MCF 10A (cell line): ENCODE measurements at regions not wholly inside any gene's neighbourhood (a gene's known extent, or its start where the extent isn't known, plus 50 kb on each side); places are given as distances from the start of the nearest gene placed in this dataset.

Source experiments
- BruUV-seq: library from RNA; stranded (reverse); fragments of 400-500 nt; replicated peaks from 2 replicates; lab custom pipeline; 2021; lab: Mats Ljungman, UMichigan
- CTCF ChIA-PET: fragments of 300-600 bp; sonication (Branson Sonifier 250); formaldehyde crosslinking; extraction: SDS; loops from one replicate; lab custom pipeline; 2021; ENCODE audit warnings: antibody characterized with exemption, inconsistent platforms; lab: Yijun Ruan, JAX
- POLR2A ChIA-PET: fragments of 300-600, 350-650 bp; sonication (Branson Sonifier 250); formaldehyde crosslinking; extraction: SDS; loops from one replicate; lab custom pipeline; 2020; ENCODE audit warnings: antibody characterized with exemption, inconsistent platforms; lab: Yijun Ruan, JAX
- DNase-seq: peaks from one replicate; pipeline ENCODE4 v3.0.0-alpha.2; 2018; ENCODE audit not compliant: unreplicated experiment
- H3K27ac Mint-ChIP-seq: one replicate; pipeline ENCODE4 v1.8.0; 2022; ENCODE audit warnings: mild to moderate bottlenecking, low read depth, mixed read lengths; ENCODE audit not compliant: unreplicated experiment
- H3K27me3 Mint-ChIP-seq: one replicate; pipeline ENCODE4 v1.8.0; 2022; ENCODE audit warnings: mixed read lengths; ENCODE audit not compliant: insufficient read depth, unreplicated experiment
- H3K36me3 Mint-ChIP-seq: one replicate; pipeline ENCODE4 v1.8.0; 2022; ENCODE audit warnings: mild to moderate bottlenecking, moderate library complexity, mixed read lengths; ENCODE audit not compliant: insufficient read depth, unreplicated experiment
- H3K4me1 Mint-ChIP-seq: one replicate; pipeline ENCODE4 v1.8.0; 2022; ENCODE audit warnings: mixed read lengths; ENCODE audit not compliant: insufficient read depth, unreplicated experiment
- H3K4me3 Mint-ChIP-seq: one replicate; pipeline ENCODE4 v1.8.0; 2022; ENCODE audit warnings: mild to moderate bottlenecking, moderate library complexity, mixed read lengths; ENCODE audit not compliant: unreplicated experiment
- H3K9me3 Mint-ChIP-seq: one replicate; pipeline ENCODE4 v1.8.0; 2022; ENCODE audit warnings: mixed read lengths; ENCODE audit not compliant: unreplicated experiment
- intact Hi-C: fragments of 100-400 bp; cut with micrococcal nuclease; formaldehyde crosslinking; loops from 2 replicates; pipeline ENCODE4 v1.14.1; 2022
- TF ChIP-seq, protein P1 (sequence below): fragments of 200-600 bp; IDR thresholded peaks from one replicate; pipeline ENCODE4 v1.8.0; 2022; ENCODE audit warnings: antibody characterized with exemption, mild to moderate bottlenecking; ENCODE audit not compliant: unreplicated experiment

- no peaks in the 10 kb centered on the region for H3K36me3 Mint-ChIP-seq
- no peaks in the 10 kb centered on the region for H3K27me3 Mint-ChIP-seq
- TF ChIP-seq, protein P1, sequence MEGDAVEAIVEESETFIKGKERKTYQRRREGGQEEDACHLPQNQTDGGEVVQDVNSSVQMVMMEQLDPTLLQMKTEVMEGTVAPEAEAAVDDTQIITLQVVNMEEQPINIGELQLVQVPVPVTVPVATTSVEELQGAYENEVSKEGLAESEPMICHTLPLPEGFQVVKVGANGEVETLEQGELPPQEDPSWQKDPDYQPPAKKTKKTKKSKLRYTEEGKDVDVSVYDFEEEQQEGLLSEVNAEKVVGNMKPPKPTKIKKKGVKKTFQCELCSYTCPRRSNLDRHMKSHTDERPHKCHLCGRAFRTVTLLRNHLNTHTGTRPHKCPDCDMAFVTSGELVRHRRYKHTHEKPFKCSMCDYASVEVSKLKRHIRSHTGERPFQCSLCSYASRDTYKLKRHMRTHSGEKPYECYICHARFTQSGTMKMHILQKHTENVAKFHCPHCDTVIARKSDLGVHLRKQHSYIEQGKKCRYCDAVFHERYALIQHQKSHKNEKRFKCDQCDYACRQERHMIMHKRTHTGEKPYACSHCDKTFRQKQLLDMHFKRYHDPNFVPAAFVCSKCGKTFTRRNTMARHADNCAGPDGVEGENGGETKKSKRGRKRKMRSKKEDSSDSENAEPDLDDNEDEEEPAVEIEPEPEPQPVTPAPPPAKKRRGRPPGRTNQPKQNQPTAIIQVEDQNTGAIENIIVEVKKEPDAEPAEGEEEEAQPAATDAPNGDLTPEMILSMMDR: no peak
- ChIA-PET POLR2A (no interaction called here), CTCF (no interaction called here)
- intact Hi-C loops: no loop called here
- no peaks in the 10 kb centered on the region for H3K4me1 Mint-ChIP-seq
- no TSS peak for BruUV-seq
- no peak overlapping the region for H3K4me3 Mint-ChIP-seq
- H3K27ac Mint-ChIP-seq: no peak overlapping the region
- DNase-seq: no peak
- no peaks in the 10 kb centered on the region for H3K9me3 Mint-ChIP-seq
Observed at GRCh38 chr6:68046756-68047155, 588.3 kb upstream of the ADGRB3 start.

GRCh38 chr6:68046302-68046701, 588.8 kb upstream of the ADGRB3 start:
- Mint-ChIP-seq H3K9me3 (no peaks in the 10 kb centered on the region), H3K36me3 (no peaks in the 10 kb centered on the region), H3K4me3 (no peak overlapping the region), H3K4me1 (no peaks in the 10 kb centered on the region), H3K27me3 (no peaks in the 10 kb centered on the region), H3K27ac (no peak overlapping the region)
- no peak for DNase-seq
- ChIA-PET CTCF (no interaction called here), POLR2A (no interaction called here)
- TF ChIP-seq, protein P1: no peak
- intact Hi-C loops: no loop called here
- BruUV-seq: no TSS peak

DNA sequence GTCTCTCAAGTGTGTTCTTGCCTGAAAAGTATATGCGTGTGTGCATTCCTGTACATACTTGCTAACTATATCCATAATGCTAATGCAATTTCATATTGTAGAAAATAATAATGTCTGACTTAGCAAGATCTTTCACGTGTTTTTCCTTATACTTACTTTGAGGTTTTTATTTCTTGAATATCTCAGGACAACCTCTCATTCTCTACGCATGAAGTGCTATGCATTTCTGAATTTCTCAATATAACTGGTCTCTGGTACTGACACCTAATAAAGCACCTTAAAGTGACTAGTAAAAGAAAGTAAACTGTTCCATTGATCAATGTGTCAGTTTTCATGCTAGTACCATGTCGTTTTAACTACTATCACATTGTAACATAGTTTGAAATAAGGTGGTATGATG, 589.9 kb upstream of the ADGRB3 start:
- Mint-ChIP-seq H3K4me1 (peaks cover 8% of the 10 kb centered on the region), H3K27me3 (no peaks in the 10 kb centered on the region), H3K4me3 (no peak overlapping the region), H3K27ac (no peak overlapping the region), H3K36me3 (no peaks in the 10 kb centered on the region), H3K9me3 (no peaks in the 10 kb centered on the region)
- intact Hi-C loops: no loop called here
- no peak for DNase-seq
- CTCF ChIA-PET: interaction anchor here (0.9 kb wide), 1 partner anchor 9 kb away, joined by 3 read pairs; no protein-coding TSS in a partner anchor
- no TSS peak for BruUV-seq
- POLR2A ChIA-PET: no interaction called here
- TF ChIP-seq, protein P1: no peak

- no peak for DNase-seq
- Mint-ChIP-seq H3K9me3 (no peaks in the 10 kb centered on the region), H3K4me3 (no peak overlapping the region), H3K4me1 (peaks cover 10% of the 10 kb centered on the region), H3K36me3 (no peaks in the 10 kb centered on the region), H3K27me3 (no peaks in the 10 kb centered on the region), H3K27ac (no peak overlapping the region)
- CTCF ChIA-PET: interaction anchor here (0.5 to 0.9 kb wide), 2 partner anchors 8 to 536 kb away, joined by 3 read pairs; no protein-coding TSS in a partner anchor
- BruUV-seq: no TSS peak
- TF ChIP-seq, protein P1: no peak
- intact Hi-C loops: no loop called here
- POLR2A ChIA-PET: no interaction called here
Observed at GRCh38 chr6:68044264-68044663, 590.8 kb upstream of the ADGRB3 start.
